NCI-H2029 (cell line): ENCODE measurements at regions not wholly inside any gene's neighbourhood (a gene's known extent, or its start where the extent isn't known, plus 50 kb on each side); places are given as distances from the start of the nearest gene placed in this dataset.
A peak's percentile ranks its signal among the peaks of the same experiment; 100 is the strongest.
"Not testable (repeated sequence)": the region's sequence is repeated elsewhere in the genome, so short reads cannot be mapped to it uniquely, and the experiment has no call there.

Source experiments
- DNase-seq: peaks from one replicate; lab custom pipeline; 2025; lab: John Stamatoyannopoulos, UW

GRCh38 chr7:69076566-69076965, 521.7 kb upstream of the AUTS2 start:
- DNase-seq, result no peak

DNA sequence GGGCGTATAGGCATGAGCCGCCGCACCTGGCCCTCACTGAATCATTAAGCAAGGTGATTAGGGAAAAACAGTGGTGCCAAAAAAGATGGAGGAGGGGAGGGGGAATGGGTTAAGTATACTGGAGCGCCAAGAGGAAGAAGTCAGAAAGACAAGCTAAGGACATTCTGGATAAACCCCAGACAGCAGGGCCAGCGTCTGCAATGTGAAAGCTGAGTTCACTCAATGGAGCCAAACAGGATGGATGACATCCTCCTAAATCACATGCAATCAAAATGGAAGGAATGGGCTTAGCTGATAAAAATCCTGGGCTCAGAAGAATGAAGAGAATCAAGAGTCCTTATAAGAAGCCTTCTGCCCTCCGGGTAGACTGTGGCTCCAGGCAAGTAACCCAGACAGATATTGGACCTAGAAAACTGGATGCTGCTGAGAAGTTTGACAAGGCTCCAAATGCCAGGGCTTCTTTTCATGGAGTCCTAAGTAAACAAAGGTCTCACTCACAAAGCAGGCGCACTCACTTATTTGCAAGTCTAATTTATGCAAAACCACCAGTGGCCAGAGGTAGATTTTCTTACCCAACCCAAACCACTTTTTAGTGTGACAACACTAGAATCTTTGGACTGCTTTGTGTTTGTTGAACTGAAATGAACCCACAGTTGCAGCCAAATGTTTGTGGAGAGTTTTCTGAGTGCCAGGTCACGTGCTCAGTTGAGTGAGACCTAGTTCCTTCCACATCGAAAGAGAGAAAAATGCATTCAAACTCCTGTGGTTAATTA, 519.1 kb upstream of the AUTS2 start:
- DNase-seq, result no peak

DNA sequence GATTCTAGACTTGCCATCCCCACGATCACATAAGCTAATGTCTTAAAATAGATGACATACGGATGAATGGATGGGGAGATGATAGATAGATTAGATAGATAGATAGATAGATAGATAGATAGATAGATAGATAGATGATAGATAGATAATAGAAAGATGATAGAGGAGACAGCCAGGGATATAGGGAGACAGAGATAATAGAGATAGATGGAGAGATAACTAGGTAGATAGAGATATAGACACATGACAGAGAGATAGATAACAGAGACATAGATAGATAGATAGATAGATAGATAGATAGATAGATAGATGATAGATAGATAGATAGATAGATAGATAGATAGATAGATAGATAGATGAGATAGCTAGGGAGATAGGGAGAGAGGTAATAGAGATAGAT, 511.0 kb upstream of the AUTS2 start:
- DNase-seq, result not testable (repeated sequence)

GRCh38 chr7:69088185-69088584, 510.1 kb upstream of the AUTS2 start:
- DNase-seq, result no peak

DNA sequence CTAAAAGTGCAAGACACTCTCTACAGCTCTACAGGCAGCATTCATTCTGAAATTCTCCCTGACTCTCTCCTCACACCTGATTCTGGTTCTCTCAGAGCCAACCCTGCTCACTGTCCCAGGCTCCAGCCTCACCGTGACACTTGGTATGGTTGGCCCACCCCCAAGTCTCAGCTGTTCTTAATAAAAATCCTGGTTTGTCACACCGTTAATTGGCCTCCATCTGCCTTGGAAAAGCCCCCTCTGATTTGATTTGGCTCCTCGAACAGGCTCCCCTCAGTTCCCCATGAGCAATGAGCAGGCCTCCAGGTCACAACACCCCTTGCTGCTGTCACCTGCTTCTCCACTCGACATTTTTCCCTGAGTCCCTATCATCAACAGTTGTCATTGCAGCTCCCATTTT, 507.3 kb upstream of the AUTS2 start:
- no peak for DNase-seq

- DNase-seq, result no peak
Measured at GRCh38 chr7:69091521-69091920, 506.8 kb upstream of the AUTS2 start.

- DNase-seq, result no peak
Measured at GRCh38 chr7:69095127-69095526, 503.1 kb upstream of the AUTS2 start.

GRCh38 chr7:69095649-69096048, 502.6 kb upstream of the AUTS2 start:
- no peak for DNase-seq

DNA sequence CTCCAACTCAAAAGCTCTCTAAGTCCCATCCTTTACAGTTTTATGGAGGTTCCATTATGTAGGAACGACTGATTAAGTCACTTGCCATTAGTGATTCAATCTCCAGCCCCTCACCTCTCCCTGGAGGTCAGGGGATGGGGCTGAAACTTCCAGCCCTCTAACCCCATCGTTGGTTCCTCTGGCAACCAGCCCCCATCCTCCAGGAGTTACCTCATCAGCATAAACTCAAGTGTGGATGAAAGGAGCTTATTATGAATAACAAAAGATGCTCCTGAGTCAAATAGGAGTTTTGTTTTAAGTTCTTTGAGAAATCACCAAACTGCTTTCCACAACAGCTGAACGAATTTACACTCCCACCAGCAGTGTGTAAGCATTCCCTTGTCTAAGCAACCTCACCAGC, 494.3 kb upstream of the AUTS2 start:
- DNase-seq, result no peak

DNA sequence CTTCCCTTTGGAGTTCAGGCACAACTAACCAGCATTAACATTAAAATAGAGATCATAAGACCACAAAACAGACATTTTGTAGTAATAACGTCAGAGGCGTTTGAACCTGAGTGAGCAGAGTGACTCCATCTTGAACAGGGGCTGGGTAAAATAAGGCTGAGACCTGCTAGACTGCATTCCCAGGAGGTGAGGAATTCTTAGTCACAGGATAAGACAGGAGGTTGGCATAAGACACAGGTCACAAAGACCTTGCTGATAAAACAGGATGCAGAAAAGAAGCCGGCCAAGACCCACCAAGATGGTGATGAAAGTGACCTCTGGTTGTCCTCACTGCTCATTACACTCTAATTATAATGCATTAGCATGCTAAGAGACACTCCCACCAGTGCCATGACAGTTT, 493.2 kb upstream of the AUTS2 start:
- no peak for DNase-seq

DNA sequence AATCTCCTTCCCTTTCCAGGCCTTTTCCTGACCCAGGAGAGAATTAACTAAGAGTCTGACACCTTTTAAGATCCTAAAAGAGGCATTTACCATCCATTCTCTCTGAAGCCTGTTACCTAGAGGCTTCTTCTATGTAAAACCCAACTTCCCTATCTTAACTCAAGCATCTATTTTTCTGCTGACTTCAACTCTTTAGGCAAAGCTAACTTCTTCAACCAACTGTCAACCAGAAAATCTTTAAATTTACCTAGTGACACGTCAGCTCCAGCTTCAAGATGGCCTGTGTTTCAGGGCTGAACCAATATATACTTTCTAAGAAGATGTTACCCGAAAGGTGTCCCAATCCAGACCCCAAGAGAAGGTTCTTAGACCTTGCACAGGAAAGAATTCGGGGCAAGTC, 492.3 kb upstream of the AUTS2 start:
- DNase-seq, result no peak

DNA sequence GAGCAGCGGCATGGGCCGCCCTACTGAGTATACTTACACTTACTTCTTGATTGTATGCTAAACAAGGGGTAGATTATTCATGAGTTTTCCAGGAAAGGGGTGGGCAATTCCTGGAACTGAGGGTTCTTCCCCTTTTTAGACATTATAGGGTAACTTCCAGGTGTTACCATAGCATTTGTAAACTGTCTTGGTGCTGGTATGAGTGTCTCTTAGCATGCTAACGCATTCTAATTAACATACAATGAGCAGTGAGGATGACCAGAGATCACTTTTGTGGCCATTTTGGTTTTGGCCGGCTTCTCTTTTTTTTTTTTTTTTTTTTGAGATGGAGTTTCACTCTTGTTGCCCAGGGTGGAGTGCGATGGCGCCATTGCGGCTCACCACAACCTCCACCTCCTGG, 491.8 kb upstream of the AUTS2 start:
- DNase-seq, result not testable (repeated sequence)

DNA sequence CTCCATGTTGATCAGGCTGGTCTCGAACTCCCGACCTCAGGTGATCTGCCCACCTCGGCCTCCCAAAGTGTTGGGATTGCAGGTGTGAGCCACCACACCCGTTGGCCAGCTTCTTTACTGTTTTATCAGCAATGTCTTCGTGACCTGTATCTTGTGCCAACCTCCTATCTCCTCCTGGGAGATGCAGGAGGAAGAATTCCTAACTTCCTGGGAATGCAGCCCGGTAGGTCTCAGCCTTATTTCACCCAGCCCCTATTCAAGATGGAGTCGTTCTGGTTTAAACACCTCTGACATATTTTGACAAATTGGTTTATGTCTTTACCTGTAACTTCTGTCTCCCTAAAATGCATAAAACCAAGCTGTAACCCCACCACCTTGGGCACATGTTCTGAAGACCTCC, 491.3 kb upstream of the AUTS2 start:
- DNase-seq, result not testable (repeated sequence)

GRCh38 chr7:69108097-69108496, 490.2 kb upstream of the AUTS2 start:
- DNase-seq, result no peak

GRCh38 chr7:69109246-69109645, 489.0 kb upstream of the AUTS2 start:
- DNase-seq, result peak; percentile 6

- no peak for DNase-seq
Measured at GRCh38 chr7:69109879-69110278, 488.4 kb upstream of the AUTS2 start.

DNA sequence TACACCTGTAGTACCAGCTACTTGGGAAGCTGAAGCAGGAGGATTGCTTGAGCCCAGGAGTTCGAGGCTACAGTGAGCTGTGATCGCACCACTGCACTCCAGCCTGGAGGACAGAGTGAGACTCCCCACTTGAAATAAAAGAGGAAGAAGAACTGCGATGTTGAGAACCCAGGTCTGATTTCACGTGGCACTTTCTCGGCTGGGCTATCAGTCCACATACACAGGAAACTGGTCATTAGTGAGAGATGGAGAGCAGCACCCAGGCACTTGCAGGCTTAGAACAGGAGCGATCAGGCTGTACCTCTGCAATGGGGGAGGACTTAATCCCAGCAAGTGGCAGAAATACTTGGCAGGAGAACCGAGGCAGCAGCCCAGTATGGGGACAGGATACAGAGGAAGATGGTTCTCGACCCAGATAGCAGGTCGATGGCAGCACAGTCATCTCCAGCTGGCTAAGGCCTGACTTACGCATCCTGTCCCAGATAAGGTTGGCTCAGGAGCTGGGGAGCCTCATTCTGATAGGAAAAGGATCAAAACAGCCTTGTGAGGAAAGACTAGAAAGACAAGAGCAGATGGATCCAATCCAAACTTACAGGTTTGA, 487.7 kb upstream of the AUTS2 start:
- DNase-seq, result no peak

- DNase-seq, result no peak
Measured at GRCh38 chr7:69114374-69114773, 483.9 kb upstream of the AUTS2 start.

DNA sequence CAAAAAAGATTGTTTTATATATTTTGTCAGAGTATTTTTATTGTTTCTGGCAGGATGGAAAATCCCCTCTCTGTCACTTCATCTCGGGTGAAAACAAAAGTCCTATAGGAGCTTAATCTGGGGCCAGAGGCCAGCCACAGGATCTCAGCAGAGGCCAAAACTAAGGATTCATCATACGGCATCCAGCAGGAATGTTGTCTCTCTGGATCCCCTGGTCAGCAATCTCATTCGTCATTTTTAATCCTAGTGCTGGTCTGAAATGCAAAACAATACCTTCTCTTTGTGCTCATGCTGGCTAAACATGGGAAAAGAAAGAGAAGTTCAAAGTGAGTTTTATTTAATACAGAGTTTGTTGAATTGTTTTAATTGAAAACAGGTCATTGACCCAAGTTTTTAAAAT, 482.5 kb upstream of the AUTS2 start:
- no peak for DNase-seq

DNA sequence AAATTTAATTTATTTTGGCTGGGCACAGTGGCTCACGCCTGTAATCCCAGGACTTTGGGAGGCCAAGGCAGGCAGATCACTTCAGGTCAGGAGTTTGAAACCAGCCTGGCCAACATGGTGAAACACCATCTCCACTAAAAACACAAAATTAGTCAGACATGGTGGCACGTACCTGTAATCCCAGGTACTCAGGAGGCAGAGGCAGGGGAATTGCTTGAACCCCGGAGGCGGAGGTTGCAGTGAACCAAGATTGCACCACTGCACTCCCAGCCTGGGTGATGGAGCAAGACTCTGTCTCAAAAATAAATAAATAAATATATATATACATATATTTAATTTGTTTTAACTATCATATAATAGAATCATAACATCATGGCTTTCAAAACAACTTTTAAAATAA, 482.1 kb upstream of the AUTS2 start:
- DNase-seq, result not testable (repeated sequence)

- peak; percentile 46 for DNase-seq
Measured at GRCh38 chr7:69122953-69123352, 475.3 kb upstream of the AUTS2 start.

DNA sequence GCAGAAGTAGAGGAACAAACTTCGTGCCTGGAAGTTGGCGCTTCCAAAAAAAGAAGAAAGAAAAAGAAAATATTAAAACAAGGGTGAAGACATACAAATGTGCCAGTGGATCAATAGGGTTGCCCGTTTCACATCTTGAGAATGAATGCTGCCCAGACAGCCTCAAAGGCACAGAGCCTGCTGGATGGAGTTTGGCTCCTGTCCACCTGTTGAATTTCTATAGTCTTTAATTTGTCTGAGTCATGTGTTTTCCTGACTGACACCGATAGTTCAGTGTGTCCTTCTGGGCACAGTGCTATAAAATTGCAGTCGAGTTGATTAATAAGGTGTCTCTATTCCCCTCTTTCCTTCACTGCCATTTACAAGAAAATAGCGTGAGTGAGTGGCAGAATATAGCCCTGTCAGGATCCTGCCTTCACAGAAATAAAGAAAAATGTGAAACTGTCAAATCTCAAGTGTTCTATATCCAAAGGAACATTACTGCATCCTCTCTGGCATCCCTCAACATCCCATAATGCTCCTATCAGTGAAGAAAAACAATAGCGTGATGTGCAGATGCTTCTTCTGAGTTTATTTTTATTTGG, 471.3 kb upstream of the AUTS2 start:
- no peak for DNase-seq

- no peak for DNase-seq
Measured at GRCh38 chr7:69129524-69129923, 468.8 kb upstream of the AUTS2 start.

DNA sequence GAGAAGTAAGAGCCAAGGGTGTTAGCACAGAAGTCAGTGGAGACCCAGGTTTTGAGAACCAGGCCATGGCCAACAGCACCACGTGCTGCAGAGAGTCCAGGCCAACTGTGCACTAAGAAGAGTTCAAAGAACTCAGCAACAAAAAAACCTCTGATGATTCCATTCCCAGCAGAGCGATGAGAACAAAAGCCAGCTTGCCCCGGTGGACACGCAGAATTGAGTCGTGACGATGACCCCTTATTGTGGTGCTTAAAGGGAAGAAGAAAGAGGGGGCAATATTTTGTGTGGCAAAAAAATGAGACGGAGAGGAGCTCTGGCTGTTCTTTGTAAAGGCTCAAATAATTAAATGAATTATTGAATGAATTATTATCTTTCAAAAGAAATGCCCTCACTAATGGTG, 468.3 kb upstream of the AUTS2 start:
- DNase-seq, result no peak
